ENCODE measurements at regions not wholly inside any gene's neighbourhood (a gene's known extent, or its start where the extent isn't known, plus 50 kb on each side); places are given as distances from the start of the nearest gene placed in this dataset.
"Not testable (repeated sequence)": the region's sequence is repeated elsewhere in the genome, so short reads cannot be mapped to it uniquely, and the experiment has no call there.

GRCh38 chr9:64100571-64101155, 1184.3 kb downstream of the FOXD4L5 start:
- DNase-seq; H3K36me3 ChIP-seq (ENCODE audit: low read depth); H3K27ac ChIP-seq; H3K4me1 ChIP-seq (ENCODE audit: insufficient read depth); H3F3A ChIP-seq (ENCODE audit: insufficient read depth); H3K9ac ChIP-seq; H2AFZ ChIP-seq; H3K4me2 ChIP-seq (ENCODE audit: unreplicated experiment); H3K4me3 ChIP-seq; H3K27me3 ChIP-seq (replicated peaks; ENCODE audit: insufficient read depth); H3K9me2 ChIP-seq (ENCODE audit: insufficient read depth); H3K9me3 ChIP-seq (ENCODE audit: low read depth); H4K20me1 ChIP-seq (ENCODE audit: insufficient read depth); H3K79me2 ChIP-seq (ENCODE audit: insufficient read depth); in situ Hi-C loops (cut with MboI): not testable (repeated sequence)
- WGBS, 2 experiments (ENCODE audit: low coverage in 1 of 2, low lambda C conversion rate in 2 of 2, missing lambda C conversion rate in 2 of 2): 62 to 68% methylated on average over 15 to 34 of the region's 36 CpGs

- H3K4me3 ChIP-seq; H4K20me1 ChIP-seq (ENCODE audit: insufficient read depth); H3F3A ChIP-seq (ENCODE audit: insufficient read depth); H3K4me1 ChIP-seq (ENCODE audit: insufficient read depth); in situ Hi-C loops (cut with MboI); H2AFZ ChIP-seq; DNase-seq; H3K4me2 ChIP-seq (ENCODE audit: unreplicated experiment); H3K9me2 ChIP-seq (ENCODE audit: insufficient read depth); H3K79me2 ChIP-seq (ENCODE audit: insufficient read depth); H3K9me3 ChIP-seq (ENCODE audit: low read depth); H3K9ac ChIP-seq; H3K27ac ChIP-seq; H3K36me3 ChIP-seq (ENCODE audit: low read depth); H3K27me3 ChIP-seq (replicated peaks; ENCODE audit: insufficient read depth): not testable (repeated sequence)
- WGBS, 2 experiments (ENCODE audit: low coverage in 1 of 2, low lambda C conversion rate in 2 of 2, missing lambda C conversion rate in 2 of 2): 44 to 57% methylated on average over 5 of the region's 5 CpGs
Measured at GRCh38 chr9:64085998-64086397, 1199.0 kb downstream of the FOXD4L5 start.

- H3K9me2 ChIP-seq (ENCODE audit: insufficient read depth); H3K4me1 ChIP-seq (ENCODE audit: insufficient read depth); H3K79me2 ChIP-seq (ENCODE audit: insufficient read depth); H3K36me3 ChIP-seq (ENCODE audit: low read depth); H3F3A ChIP-seq (ENCODE audit: insufficient read depth); in situ Hi-C loops (cut with MboI); H3K4me3 ChIP-seq; DNase-seq; H3K9ac ChIP-seq; H3K27ac ChIP-seq; H3K9me3 ChIP-seq (ENCODE audit: low read depth); H3K27me3 ChIP-seq (replicated peaks; ENCODE audit: insufficient read depth); H2AFZ ChIP-seq; H3K4me2 ChIP-seq (ENCODE audit: unreplicated experiment); H4K20me1 ChIP-seq (ENCODE audit: insufficient read depth): not testable (repeated sequence)
- 59% methylated on average over 35 to 65 of the region's 72 CpGs for WGBS, 2 experiments (ENCODE audit: low coverage in 1 of 2, low lambda C conversion rate in 2 of 2, missing lambda C conversion rate in 2 of 2)
Measured at GRCh38 chr9:64071358-64072253, 1213.4 kb downstream of the FOXD4L5 start.

- DNase-seq; in situ Hi-C loops (cut with MboI); H3K9me3 ChIP-seq (ENCODE audit: low read depth); H3K27ac ChIP-seq; H3K4me2 ChIP-seq (ENCODE audit: unreplicated experiment); H3K9me2 ChIP-seq (ENCODE audit: insufficient read depth); H3K4me3 ChIP-seq; H3K27me3 ChIP-seq (replicated peaks; ENCODE audit: insufficient read depth); H3K36me3 ChIP-seq (ENCODE audit: low read depth); H3K4me1 ChIP-seq (ENCODE audit: insufficient read depth); H3K9ac ChIP-seq; H3F3A ChIP-seq (ENCODE audit: insufficient read depth); H3K79me2 ChIP-seq (ENCODE audit: insufficient read depth); H4K20me1 ChIP-seq (ENCODE audit: insufficient read depth); H2AFZ ChIP-seq: not testable (repeated sequence)
- 63 to 69% methylated on average over 30 to 36 of the region's 39 CpGs for WGBS, 2 experiments (ENCODE audit: low coverage in 1 of 2, low lambda C conversion rate in 2 of 2, missing lambda C conversion rate in 2 of 2)
Measured at GRCh38 chr9:64070611-64071357, 1214.2 kb downstream of the FOXD4L5 start.

- DNase-seq; H3K36me3 ChIP-seq (ENCODE audit: low read depth); H3K9ac ChIP-seq; in situ Hi-C loops (cut with MboI); H3K4me2 ChIP-seq (ENCODE audit: unreplicated experiment); H3K27ac ChIP-seq; H2AFZ ChIP-seq; H3K79me2 ChIP-seq (ENCODE audit: insufficient read depth); H3K9me2 ChIP-seq (ENCODE audit: insufficient read depth); H3K27me3 ChIP-seq (replicated peaks; ENCODE audit: insufficient read depth); H4K20me1 ChIP-seq (ENCODE audit: insufficient read depth); H3K9me3 ChIP-seq (ENCODE audit: low read depth); H3F3A ChIP-seq (ENCODE audit: insufficient read depth); H3K4me1 ChIP-seq (ENCODE audit: insufficient read depth); H3K4me3 ChIP-seq: not testable (repeated sequence)
- 72 to 74% methylated on average over 13 of the region's 13 CpGs for WGBS, 2 experiments (ENCODE audit: low coverage in 1 of 2, low lambda C conversion rate in 2 of 2, missing lambda C conversion rate in 2 of 2)
Measured at GRCh38 chr9:64070083-64070482, 1214.9 kb downstream of the FOXD4L5 start.

Data from GM23248 (cell line).